ENCODE measurements at regions not wholly inside any gene's neighbourhood (a gene's known extent, or its start where the extent isn't known, plus 50 kb on each side); places are given as distances from the start of the nearest gene placed in this dataset.
"Not testable (repeated sequence)": the region's sequence is repeated elsewhere in the genome, so short reads cannot be mapped to it uniquely, and the experiment has no call there.

- TF ChIP-seq CTCF (IDR thresholded peaks at IDR 0.05); POLR2AphosphoS5 (IDR thresholded peaks at IDR 0.05; ENCODE audit: insufficient read depth in 1 of 2, low read depth in 1 of 2): not testable (repeated sequence)
These were observed 465.1 kb downstream of the ZNF674 start for GRCh38 chrX:46080121-46080520.
